ENCODE measurements at regions not wholly inside any gene's neighbourhood (a gene's known extent, or its start where the extent isn't known, plus 50 kb on each side); places are given as distances from the start of the nearest gene placed in this dataset.

DNA sequence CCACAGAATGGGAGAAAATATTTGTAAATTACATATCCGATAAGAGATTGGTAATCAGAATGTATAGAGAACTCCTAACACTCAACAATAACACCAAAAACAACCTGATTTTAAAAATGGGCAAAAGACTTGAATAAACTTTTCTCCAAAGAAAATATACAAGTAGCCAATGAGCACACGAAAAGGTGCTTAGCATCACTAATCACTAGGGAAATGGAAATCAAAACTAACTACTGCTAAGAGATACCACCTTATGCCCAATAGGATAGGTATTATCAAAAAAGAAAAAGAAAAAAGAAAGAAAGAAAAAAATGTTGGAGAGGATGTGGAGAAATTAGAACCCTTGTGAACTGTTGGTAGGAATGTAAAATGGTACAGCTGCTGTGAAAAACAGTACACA, 212.1 kb downstream of the TLR4 start:
- no peak overlapping the region for H3K56ac ChIP-seq (ENCODE audit: insufficient read length, low read depth, low read length)
- H3K9ac ChIP-seq (ENCODE audit: extremely low read depth, insufficient read length, low read length) = no peak overlapping the region
- no peak overlapping the region for H4K8ac ChIP-seq (replicated peaks; ENCODE audit: insufficient read length, low read depth, low read length)
- H3K4ac ChIP-seq (ENCODE audit: low read depth, low read length) = no peak overlapping the region
- peaks cover 9% of the 10 kb centered on the region in 2 experiments; a peak in 4 of 5 replicates for H3K9me3 Mint-ChIP-seq
- H3K14ac ChIP-seq (ENCODE audit: insufficient read depth, low read length) = no peak overlapping the region
- no peaks in the 10 kb centered on the region for H3K79me2 ChIP-seq (ENCODE audit: insufficient read depth, low read length)
- no peaks in the 10 kb centered on the region for H3K9me3 ChIP-seq (ENCODE audit: control insufficient read depth, low read depth, low read length)
- H2BK5ac ChIP-seq (ENCODE audit: insufficient read length, low read length) = no peak overlapping the region
- H3K36me3 Mint-ChIP-seq (ENCODE audit: insufficient read depth in 1 of 3, low read depth in 3 of 3) = peaks cover 0 to 5% (median 5%) of the 10 kb centered on the region in 3 experiments; a peak in 6 of 7 replicates
- no peak overlapping the region for H2BK12ac ChIP-seq (ENCODE audit: insufficient read length, low read depth, low read length)
- H2AK5ac ChIP-seq (ENCODE audit: insufficient read length, low read length) = no peak overlapping the region
- no peaks in the 10 kb centered on the region; the same call in 1 of the 2 replicates for H3K27me3 Mint-ChIP-seq (ENCODE audit: low read depth)
- H4K20me1 ChIP-seq (ENCODE audit: control insufficient read depth, insufficient read depth, insufficient read length) = no peaks in the 10 kb centered on the region
- no peak for DNase-seq
- no peak overlapping the region for H3K27ac Mint-ChIP-seq
- no peak overlapping the region for H2BK120ac ChIP-seq (ENCODE audit: low read depth, low read length, poor library complexity, severe bottlenecking)
- no peak overlapping the region for H3K4me2 ChIP-seq (ENCODE audit: insufficient read depth, insufficient read length, low read length)
- no peak overlapping the region for H4K5ac ChIP-seq (ENCODE audit: insufficient read length, low read depth, low read length)
- no CpG with 5 or more reads among the region's 2 CpGs for WGBS (ENCODE audit: extremely low coverage, insufficient read length, low lambda C conversion rate)
- no peak overlapping the region for H2BK15ac ChIP-seq (ENCODE audit: low read depth, low read length)
- TF ChIP-seq, protein P1, sequence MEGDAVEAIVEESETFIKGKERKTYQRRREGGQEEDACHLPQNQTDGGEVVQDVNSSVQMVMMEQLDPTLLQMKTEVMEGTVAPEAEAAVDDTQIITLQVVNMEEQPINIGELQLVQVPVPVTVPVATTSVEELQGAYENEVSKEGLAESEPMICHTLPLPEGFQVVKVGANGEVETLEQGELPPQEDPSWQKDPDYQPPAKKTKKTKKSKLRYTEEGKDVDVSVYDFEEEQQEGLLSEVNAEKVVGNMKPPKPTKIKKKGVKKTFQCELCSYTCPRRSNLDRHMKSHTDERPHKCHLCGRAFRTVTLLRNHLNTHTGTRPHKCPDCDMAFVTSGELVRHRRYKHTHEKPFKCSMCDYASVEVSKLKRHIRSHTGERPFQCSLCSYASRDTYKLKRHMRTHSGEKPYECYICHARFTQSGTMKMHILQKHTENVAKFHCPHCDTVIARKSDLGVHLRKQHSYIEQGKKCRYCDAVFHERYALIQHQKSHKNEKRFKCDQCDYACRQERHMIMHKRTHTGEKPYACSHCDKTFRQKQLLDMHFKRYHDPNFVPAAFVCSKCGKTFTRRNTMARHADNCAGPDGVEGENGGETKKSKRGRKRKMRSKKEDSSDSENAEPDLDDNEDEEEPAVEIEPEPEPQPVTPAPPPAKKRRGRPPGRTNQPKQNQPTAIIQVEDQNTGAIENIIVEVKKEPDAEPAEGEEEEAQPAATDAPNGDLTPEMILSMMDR (conservative IDR thresholded peaks at IDR 0.05) = no peak
- no peaks in the 10 kb centered on the region for H3K4me1 ChIP-seq (ENCODE audit: insufficient read depth, low read length)
- H3K23me2 ChIP-seq (ENCODE audit: insufficient read length, low read depth, low read length, poor library complexity, severe bottlenecking) = no peaks in the 10 kb centered on the region
- no peak overlapping the region for H3K27ac ChIP-seq (ENCODE audit: insufficient read length, low read depth, low read length)
- no peak overlapping the region for H3K18ac ChIP-seq (ENCODE audit: insufficient read length, low read depth, low read length)
- H2BK20ac ChIP-seq (ENCODE audit: low read depth, low read length, poor library complexity, severe bottlenecking) = no peak overlapping the region
- H3T11ph ChIP-seq (ENCODE audit: low read length) = no peak overlapping the region
- no peaks in the 10 kb centered on the region for H3K79me1 ChIP-seq (ENCODE audit: insufficient read depth, low read depth, low read length, poor library complexity, severe bottlenecking)
- no peak overlapping the region for H3K4me3 Mint-ChIP-seq
- H3K23ac ChIP-seq (ENCODE audit: insufficient read length, low read depth, low read length) = no peak overlapping the region
- no peak overlapping the region for H4K91ac ChIP-seq (ENCODE audit: insufficient read length, low read depth, low read length)
- H3K4me1 Mint-ChIP-seq = no peaks in the 10 kb centered on the region
- H3K27me3 ChIP-seq (ENCODE audit: insufficient read depth, low read length) = no peaks in the 10 kb centered on the region
- H2AFZ ChIP-seq (ENCODE audit: low read length) = no peak overlapping the region

Data from H9 (cell line).